ENCODE measurements at regions not wholly inside any gene's neighbourhood (a gene's known extent, or its start where the extent isn't known, plus 50 kb on each side); places are given as distances from the start of the nearest gene placed in this dataset.

DNA sequence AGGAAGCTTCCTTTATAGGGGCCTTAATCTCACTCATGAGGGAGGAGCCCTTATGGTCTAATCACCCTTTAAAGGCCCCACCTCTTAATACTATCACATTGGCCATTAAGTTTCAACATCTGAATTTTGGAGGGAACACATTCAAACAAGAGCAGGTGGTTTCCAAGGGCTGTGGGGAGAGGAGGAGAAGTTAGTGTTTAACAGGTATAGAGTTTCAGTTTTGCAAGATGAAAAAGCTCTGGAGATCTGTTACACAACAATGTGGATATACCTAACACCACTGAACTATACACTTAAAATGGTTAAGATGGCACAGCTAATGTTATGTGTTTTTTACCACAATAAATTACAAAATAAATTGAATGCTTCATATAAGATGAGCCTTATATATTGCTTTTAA is 113.4 kb upstream of the DNAH14 start:
- TF ChIP-seq, protein P1, sequence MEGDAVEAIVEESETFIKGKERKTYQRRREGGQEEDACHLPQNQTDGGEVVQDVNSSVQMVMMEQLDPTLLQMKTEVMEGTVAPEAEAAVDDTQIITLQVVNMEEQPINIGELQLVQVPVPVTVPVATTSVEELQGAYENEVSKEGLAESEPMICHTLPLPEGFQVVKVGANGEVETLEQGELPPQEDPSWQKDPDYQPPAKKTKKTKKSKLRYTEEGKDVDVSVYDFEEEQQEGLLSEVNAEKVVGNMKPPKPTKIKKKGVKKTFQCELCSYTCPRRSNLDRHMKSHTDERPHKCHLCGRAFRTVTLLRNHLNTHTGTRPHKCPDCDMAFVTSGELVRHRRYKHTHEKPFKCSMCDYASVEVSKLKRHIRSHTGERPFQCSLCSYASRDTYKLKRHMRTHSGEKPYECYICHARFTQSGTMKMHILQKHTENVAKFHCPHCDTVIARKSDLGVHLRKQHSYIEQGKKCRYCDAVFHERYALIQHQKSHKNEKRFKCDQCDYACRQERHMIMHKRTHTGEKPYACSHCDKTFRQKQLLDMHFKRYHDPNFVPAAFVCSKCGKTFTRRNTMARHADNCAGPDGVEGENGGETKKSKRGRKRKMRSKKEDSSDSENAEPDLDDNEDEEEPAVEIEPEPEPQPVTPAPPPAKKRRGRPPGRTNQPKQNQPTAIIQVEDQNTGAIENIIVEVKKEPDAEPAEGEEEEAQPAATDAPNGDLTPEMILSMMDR (IDR thresholded peaks at IDR 0.05) = no peak
- TF ChIP-seq POLR2AphosphoS5 (IDR thresholded peaks at IDR 0.05) (no peak), POLR2A (IDR thresholded peaks at IDR 0.05) (no peak)

Measured in suprapubic skin (tissue), 4 donors.